ENCODE measurements at regions not wholly inside any gene's neighbourhood (a gene's known extent, or its start where the extent isn't known, plus 50 kb on each side); places are given as distances from the start of the nearest gene placed in this dataset.

GRCh38 chr5:72747826-72748225 lies 68.6 kb upstream of the TNPO1 start:
- no peaks in the 10 kb centered on the region for H3K27me3 ChIP-seq (ENCODE audit: control insufficient read depth, insufficient read depth, low read length, poor library complexity, severe bottlenecking)
- no peak overlapping the region for H3K9ac ChIP-seq (ENCODE audit: extremely low read depth, low read length, poor library complexity, severe bottlenecking)
- peaks cover 13% of the 10 kb centered on the region for H3K4me1 ChIP-seq (ENCODE audit: control insufficient read depth, insufficient read depth, low read length)
- H3K27ac ChIP-seq (ENCODE audit: low read depth, low read length), result no peak overlapping the region
- no peak for DNase-seq
- Mint-ChIP-seq H3K9me3 (no peaks in the 10 kb centered on the region), H3K36me3 (ENCODE audit: low read depth) (no peaks in the 10 kb centered on the region), H3K27ac (no peak overlapping the region), H3K27me3 (ENCODE audit: insufficient read depth) (peaks cover 35% of the 10 kb centered on the region), H3K4me3 (no peak overlapping the region), H3K4me1 (peaks cover 17% of the 10 kb centered on the region)
- H3K9me3 ChIP-seq (ENCODE audit: control insufficient read depth, low read length), result no peaks in the 10 kb centered on the region
- TF ChIP-seq CTCF (conservative IDR thresholded peaks at IDR 0.05), result no peak
- WGBS, 2 experiments (ENCODE audit: insufficient coverage in 1 of 2, insufficient read length in 1 of 2), result 93 to 100% methylated on average over 1 of the region's 1 CpG
- no peaks in the 10 kb centered on the region for H3K36me3 ChIP-seq (ENCODE audit: control insufficient read depth, insufficient read depth, low read length)
- H3K4me3 ChIP-seq (ENCODE audit: low read length), result no peak overlapping the region

GRCh38 chr5:72746736-72747135 lies 69.7 kb upstream of the TNPO1 start:
- Mint-ChIP-seq H3K9me3 (no peaks in the 10 kb centered on the region), H3K36me3 (ENCODE audit: low read depth) (no peaks in the 10 kb centered on the region), H3K27ac (no peak overlapping the region), H3K27me3 (ENCODE audit: insufficient read depth) (peaks cover 35% of the 10 kb centered on the region), H3K4me3 (no peak overlapping the region), H3K4me1 (peaks cover 10% of the 10 kb centered on the region)
- Histone ChIP-seq H3K4me3 (ENCODE audit: low read length) (no peak overlapping the region), H3K9ac (ENCODE audit: extremely low read depth, low read length, poor library complexity, severe bottlenecking) (no peak overlapping the region), H3K4me1 (ENCODE audit: control insufficient read depth, insufficient read depth, low read length) (peaks cover 4% of the 10 kb centered on the region), H3K27me3 (ENCODE audit: control insufficient read depth, insufficient read depth, low read length, poor library complexity, severe bottlenecking) (no peaks in the 10 kb centered on the region), H3K36me3 (ENCODE audit: control insufficient read depth, insufficient read depth, low read length) (no peaks in the 10 kb centered on the region), H3K9me3 (ENCODE audit: control insufficient read depth, low read length) (no peaks in the 10 kb centered on the region), H3K27ac (ENCODE audit: low read depth, low read length) (no peak overlapping the region)
- 94 to 95% methylated on average over 3 to 5 of the region's 5 CpGs for WGBS, 2 experiments (ENCODE audit: insufficient coverage in 1 of 2, insufficient read length in 1 of 2)
- TF ChIP-seq CTCF (conservative IDR thresholded peaks at IDR 0.05), result no peak
- no peak for DNase-seq

GRCh38 chr5:72744136-72744535 lies 72.3 kb upstream of the TNPO1 start:
- TF ChIP-seq CTCF (conservative IDR thresholded peaks at IDR 0.05), result no peak
- no peak for DNase-seq
- Histone ChIP-seq H3K4me1 (ENCODE audit: control insufficient read depth, insufficient read depth, low read length) (peaks cover 11% of the 10 kb centered on the region), H3K27ac (ENCODE audit: low read depth, low read length) (no peak overlapping the region), H3K27me3 (ENCODE audit: control insufficient read depth, insufficient read depth, low read length, poor library complexity, severe bottlenecking) (no peaks in the 10 kb centered on the region), H3K9ac (ENCODE audit: extremely low read depth, low read length, poor library complexity, severe bottlenecking) (no peak overlapping the region), H3K4me3 (ENCODE audit: low read length) (no peak overlapping the region), H3K36me3 (ENCODE audit: control insufficient read depth, insufficient read depth, low read length) (no peaks in the 10 kb centered on the region), H3K9me3 (ENCODE audit: control insufficient read depth, low read length) (no peaks in the 10 kb centered on the region)
- Mint-ChIP-seq H3K4me1 (peaks cover 9% of the 10 kb centered on the region), H3K36me3 (ENCODE audit: low read depth) (no peaks in the 10 kb centered on the region), H3K27me3 (ENCODE audit: insufficient read depth) (peaks cover 27% of the 10 kb centered on the region), H3K27ac (no peak overlapping the region), H3K9me3 (no peaks in the 10 kb centered on the region), H3K4me3 (no peak overlapping the region)
- WGBS, 2 experiments (ENCODE audit: insufficient coverage in 1 of 2, insufficient read length in 1 of 2), result 91 to 92% methylated on average over 4 of the region's 4 CpGs
